NCI-H748 (cell line): ENCODE measurements at regions not wholly inside any gene's neighbourhood (a gene's known extent, or its start where the extent isn't known, plus 50 kb on each side); places are given as distances from the start of the nearest gene placed in this dataset.

Experiments used
- DNase-seq: peaks from one replicate; lab custom pipeline; 2025; ENCODE audit not compliant: unreplicated experiment; lab: John Stamatoyannopoulos, UW

DNA sequence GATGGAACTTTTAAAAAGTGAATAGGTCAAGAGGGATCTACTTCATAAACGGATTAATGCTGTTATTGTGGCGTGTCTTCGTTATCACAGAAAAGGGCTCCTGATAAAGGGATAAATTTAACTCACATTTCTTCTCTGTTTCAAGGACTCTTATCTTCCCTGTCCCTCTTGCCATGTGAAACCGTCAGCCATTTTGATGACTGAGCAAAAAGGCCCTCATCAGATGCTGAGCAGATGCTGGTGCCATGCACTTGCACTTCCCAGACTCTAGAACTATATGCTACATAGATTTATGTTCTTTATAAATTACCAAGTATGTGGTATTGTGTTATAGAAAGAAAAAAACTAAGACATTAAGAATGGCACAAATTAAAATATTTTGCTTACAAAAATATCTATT lies 1011.8 kb upstream of the GBE1 start:
- DNase-seq: no peak

DNA sequence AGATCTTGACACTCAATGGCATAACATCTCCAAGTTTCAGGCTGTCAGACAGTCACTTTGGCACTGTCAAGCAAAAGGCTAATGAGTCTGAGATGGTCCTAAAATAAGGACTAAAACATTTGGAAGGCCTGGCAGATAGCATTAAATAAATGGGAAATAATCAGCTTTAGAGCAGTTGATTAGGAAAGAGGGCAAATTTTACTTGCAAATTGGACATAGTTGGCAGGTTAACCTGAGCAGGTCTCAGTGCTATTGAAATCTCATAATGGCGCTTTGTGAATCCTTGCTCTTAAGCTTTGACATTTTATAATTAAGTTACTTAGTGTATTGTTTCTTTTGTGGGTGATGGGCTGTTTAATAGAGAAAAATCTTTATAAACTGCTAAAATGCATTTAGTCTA lies 1003.1 kb upstream of the GBE1 start:
- DNase-seq: no peak

DNA sequence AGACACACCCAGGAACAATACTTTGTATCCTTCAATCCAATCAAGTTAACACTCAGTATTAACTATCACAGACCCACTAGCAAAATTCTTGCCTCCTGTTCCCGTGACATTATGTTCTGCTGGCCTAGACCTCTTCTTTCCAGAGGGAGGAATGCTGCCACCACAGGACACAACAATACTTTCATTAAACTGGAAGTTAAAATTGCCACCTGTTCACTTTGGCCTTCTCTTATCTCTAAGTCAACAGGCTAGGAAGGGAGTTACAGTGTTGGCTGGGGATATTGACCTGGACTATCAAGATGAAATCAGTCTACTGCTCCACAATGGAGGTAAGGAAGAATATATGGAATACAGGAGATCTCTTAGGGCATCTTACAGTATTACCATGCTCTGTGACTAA lies 1000.4 kb upstream of the GBE1 start:
- DNase-seq: no peak

DNA sequence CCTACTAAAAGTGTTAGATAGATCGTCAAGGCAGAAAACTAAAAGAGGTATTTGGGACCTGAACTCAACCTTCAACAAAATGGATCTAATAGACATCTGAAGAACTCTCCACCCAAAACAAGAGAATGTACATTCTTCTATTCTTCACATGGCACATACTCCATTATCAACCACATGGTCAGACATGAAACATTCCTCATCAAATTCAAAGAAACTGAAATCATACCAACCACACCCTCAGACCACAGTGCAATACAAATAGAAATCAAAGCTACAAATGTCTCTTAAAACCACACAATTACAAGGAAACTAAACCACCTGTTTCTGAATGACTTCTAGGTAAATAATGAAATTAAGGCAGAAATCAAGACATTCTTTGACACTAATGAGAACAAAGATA lies 984.1 kb upstream of the GBE1 start:
- DNase-seq: no peak

DNA sequence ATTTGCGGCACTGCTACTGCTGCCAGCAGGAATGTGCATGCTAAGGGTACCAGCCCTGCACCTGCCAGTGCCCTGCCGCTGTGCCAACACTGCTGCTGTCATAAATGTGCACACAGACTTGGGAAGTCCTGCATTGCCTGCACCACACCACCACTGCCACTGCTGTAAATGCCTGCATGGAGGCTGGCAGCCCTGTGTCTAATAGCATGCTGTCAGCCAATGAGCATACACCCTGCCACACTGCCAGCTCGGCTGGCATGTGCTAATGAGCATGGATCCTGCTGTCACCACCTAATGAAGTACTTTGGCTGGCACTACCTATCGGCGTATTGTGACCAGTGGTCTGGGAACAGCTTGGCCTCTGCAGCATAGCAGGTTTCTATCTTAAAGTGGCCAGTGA lies 981.8 kb upstream of the GBE1 start:
- DNase-seq: no peak

DNA sequence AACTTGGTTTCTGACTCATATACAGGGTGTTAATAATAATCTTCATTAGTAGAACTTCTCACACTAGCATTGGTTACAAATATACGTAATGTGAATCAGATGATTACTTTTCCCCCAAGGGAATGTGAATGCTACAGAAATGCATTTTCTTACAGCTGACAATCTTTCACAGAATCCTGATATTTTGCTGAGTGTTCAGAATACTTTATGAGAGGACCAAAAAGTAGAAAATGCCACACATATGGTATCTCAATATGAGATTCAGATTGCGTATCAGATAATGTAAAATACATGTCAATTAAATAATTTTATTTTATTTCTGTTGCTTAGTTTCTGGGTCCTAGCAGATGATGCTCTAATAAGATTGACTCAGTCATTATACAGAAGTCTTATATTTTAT lies 979.9 kb upstream of the GBE1 start:
- DNase-seq: no peak

DNA sequence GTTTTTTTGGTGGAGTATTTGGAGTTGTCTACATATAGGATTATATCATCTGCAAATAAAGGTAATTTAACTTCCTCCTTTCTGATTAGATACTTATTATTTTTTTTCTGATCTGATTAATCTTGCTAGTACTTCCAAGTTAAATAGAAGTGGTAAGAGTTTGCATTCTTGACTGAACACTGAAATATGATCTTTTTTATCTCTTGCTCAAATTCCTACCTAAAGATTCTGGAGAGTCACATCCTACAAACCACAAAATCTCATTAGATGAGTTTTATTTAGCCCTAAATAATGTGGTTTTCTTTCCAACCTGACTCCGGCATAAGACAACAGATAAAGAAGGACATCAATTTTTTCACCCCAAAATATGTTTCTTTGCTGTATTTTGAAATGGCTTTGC lies 977.9 kb upstream of the GBE1 start:
- no peak for DNase-seq

DNA sequence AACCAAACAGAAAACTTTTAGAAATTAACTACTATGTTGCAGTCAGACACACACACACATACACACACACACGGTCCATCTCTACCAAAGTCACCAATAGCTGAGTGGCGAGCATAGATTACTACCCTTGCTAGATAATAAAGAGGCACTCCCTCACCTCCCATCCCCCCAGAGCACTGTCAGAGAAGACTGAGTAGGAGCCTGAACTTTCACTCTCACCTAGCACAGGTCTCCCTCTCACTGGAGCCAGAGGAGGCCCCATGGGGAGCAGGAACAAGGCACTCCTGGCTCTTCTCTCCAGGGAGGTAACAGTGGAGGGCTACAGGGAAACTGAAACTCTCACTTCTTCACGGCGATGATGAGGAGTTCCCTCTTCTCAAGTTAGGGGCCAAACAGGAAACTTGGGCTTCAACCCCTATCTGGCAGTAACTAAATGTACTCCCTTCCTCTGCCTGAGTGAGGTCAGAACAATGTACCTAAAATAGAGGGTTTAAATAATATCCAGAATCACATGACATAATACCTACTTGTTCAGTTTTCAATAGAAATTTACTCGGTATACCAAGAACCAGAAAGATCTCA lies 975.3 kb upstream of the GBE1 start:
- DNase-seq: no peak

DNA sequence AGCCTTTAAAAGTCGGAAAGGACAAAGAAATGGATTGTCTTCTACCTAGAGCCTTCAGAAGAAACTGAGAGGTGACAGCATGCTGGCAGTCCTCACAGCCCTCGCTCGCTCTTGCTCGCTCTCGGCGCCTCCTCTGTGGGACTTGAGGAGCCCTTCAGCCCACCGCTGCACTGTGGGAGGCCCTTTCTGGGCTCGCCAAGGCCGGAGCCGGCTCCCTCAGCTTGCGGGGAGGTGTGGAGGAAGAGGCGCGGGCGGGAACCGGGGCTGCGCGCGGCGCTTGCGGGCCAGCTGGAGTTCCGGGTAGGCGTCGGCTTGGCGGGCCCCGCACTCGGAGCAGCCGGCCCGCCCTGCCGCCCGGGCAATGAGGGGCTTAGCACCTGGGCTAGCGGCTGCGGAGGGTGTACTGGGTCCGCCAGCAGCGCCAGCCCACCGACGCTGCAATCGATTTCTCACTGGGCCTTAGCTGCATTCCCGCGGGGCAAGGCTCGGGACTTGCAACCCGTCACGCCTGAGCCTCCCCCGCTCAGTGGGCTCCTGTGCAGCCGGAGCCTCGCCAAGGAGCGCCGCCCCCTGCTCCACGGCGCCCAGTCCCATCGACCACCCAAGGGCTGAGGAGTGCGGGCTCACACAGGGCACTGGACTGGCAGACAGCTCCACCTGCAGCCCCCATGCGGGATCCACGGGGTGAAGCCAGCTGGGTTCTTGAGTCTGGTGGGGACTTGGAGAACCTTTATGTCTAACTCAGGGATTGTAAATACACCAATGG lies 953.8 kb upstream of the GBE1 start:
- DNase-seq: no peak

DNA sequence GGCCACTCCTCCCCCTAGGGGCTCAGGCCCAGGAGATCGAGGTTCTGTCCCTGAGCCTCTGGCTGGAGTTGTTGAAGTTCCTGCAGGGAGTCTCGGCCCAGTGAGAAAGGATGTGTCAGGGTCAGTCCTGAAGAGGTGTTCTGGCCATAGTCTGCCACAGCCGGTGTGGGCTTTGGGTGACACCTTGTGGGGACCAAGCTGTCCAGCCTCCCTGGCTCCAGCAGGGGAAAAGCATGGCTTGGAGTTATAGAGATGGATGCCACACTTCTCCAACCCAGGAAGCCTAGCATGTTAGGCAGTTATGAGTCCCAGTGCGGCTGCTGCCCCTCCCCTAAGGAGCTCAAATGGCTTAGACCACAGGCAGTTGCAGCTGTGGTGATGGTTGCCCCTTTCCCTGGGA lies 945.6 kb upstream of the GBE1 start:
- peak; percentile 11 for DNase-seq

DNA sequence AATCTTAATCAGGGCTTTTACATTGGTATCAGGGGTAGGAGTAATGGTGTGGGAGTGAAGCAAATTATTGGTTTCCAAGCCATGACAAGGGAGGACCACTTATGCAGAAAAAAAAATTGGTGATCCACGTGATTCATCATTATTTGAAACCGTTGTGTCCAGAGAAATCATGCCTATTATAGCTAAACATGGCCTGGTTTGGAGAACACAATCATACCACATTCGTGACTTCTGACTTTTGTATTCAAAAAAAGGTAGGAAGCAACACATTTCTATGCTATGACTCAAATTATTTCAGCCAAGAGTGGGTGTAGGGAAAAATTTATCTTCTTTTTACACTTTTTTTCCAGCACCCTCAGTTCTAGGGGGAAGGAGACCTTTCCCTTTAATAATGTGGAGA lies 924.3 kb upstream of the GBE1 start:
- no peak for DNase-seq

DNA sequence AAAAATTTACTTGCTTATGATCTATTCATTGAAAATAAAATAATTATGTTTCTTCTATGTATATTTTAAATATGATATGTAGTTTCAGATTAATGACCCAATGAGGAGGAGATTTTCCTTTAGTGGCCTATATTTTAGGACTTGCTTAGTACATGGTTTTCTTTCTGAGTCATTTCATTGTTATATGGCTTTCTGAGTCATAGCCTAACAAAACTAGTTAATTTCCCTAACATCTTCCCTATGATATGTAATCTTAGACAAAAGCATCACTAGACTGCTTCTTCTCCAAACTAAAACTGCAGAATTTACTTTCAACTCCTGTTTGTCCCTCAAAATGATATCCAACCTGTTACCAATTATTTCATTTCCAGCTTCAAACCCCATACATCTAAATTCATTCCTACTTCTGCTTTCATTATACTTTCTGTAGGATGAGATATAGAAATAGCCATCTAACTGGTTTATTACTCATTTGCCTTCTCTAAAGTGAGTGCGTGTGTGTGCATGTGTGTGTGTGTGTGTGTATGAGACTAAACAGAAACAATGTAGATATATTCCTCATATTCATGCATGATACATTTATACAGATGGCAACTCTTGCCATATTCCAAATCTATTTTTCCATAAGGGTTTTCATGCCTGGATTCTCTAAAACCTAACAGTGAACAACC lies 915.0 kb upstream of the GBE1 start:
- DNase-seq: no peak

DNA sequence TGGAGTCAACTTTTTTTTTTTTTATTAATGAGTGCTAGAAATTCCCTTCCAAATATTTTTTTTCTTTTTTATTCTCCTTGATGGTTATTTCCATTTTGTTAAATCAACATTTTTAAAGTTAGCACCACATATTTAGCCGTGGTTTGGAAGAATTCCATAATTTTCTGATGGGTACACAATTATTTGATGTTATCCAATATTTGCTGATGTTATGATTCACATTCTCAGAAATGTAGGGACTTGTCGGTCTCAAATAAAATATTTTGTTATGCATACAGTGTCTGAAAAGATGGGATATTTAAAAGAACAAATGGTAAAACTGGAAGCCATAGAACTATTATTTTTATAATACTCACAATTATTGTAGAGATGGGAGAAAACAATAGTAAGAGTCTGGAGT lies 911.5 kb upstream of the GBE1 start:
- DNase-seq: no peak

DNA sequence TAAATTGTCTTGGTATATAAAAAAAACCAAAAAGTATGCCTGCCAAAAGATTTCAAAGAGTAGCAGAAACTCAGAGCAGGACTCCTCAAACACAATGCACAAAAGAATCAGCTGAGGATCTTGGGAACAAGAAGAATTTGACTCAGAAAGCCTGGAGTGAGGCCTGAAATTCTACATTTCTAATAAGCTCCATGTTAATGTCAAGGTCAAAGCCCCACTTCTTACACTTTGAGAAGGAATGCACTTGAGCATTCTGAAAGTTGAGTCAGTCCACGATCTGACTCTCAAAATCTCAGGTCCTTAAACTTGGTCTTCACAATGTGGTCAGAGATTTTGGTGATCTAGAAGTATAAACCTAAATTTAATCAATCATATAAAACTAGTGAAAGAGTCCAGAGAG lies 910.0 kb upstream of the GBE1 start:
- no peak for DNase-seq

DNA sequence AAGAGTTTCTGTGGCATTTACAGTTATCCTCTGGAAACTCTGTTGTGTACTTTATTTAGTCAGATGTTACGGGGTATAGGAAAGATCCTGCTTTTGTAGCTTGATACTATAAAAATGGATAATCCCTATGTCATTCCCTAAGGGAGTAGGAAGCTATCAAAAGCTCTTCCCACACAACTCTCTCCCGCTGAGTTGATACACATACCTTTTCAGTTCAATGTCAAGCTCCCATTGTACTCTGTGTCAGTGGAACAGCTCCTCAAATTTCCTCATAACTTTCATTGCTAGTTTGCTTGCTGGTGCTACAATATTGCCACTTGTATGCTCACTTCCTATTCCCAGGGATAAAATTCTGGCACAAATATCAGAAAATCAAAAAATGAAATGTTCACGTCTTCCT lies 893.3 kb upstream of the GBE1 start:
- peak; percentile 87 for DNase-seq

DNA sequence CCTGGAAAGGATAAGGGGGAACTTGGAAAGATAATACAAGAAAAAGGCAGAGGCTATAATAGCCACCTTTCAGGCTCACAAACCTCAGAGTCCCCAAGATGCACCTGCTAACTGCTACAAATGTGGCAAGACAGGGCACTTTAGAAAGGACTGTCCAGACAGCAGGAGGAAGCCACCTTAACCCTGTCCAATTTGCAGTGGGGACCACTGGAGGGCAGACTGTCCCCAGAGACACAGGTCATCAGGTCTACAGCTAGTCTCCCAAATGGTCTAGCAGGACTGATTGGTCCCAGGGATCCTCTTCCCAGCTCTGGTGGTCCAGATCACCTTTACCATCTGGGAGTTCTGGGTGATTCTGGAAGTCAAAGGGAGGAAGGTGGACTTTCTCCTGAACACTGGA lies 882.5 kb upstream of the GBE1 start:
- peak; percentile 57 for DNase-seq

DNA sequence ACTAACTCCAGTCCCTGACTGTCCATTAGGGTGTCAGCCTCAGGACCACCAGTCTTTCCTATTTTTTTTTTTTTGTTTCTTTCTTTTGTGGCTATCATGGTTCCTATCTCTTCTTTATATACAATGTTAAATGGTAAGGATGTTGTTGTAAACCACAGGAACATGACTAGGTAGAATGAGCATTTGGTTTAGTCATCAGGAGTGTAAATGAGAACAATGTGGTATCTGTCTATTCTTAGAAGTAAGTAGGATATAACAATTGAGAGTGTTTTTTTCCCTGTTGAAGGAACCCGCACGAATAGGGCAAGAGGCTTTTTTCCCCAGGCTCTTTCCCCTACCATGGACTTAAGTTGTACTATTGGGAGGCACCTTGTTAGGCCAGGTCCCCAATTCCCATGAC lies 880.3 kb upstream of the GBE1 start:
- no peak for DNase-seq

DNA sequence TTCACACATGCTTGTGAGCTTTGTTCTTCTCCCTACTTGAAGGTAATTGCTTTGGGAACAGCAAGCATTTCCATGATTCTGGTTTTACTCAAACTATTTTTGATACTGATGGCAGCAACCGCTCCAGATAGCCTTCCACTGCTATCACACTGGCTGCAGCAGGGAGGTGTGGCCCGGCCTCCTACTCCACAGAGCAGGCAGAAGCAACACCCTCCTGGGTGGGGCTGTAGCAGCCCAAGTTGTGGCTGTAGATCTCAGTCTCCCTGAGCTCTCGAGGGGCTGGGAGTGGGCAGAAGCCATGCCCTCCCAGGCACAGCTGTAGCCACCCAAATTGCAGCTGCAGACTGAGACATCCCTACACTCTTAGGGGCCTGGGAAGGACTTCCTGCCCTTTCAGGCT lies 878.8 kb upstream of the GBE1 start:
- no peak for DNase-seq

DNA sequence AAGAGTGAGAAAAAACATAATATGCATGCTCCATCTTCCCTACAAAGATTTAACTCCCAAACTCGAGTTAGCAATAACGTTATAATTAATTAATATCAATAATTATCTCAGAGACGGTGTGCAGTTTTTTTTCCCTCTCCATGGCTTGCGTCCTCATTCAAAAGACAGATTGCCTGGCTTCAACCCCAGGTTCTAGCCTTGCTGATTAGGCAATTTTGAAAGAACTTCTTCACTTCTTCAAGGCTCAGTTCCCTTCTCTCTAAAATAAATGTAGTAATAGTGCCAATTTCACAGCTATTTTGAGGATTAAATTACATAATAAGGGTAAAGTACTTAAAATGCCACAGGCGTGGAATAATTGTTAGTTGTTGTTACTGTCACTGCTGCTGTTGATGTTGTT lies 876.1 kb upstream of the GBE1 start:
- DNase-seq: no peak

DNA sequence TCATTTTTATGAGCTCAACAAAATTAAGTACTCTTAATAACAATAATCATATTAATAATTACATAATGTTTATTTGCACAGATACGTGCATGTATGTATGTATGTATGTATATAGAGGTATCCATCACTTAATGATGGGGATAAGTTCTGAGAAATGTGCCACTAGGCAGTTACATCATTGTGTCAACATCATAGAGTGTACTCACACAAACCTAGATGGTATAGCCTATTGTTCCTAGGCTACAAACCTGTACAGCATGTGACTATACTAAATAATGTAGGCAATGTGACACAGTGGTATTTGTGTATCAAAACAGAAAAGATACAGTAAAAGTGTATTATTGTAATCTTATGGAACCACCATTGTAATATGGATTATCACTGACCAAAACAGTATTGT lies 874.7 kb upstream of the GBE1 start:
- peak; percentile 53 for DNase-seq

DNA sequence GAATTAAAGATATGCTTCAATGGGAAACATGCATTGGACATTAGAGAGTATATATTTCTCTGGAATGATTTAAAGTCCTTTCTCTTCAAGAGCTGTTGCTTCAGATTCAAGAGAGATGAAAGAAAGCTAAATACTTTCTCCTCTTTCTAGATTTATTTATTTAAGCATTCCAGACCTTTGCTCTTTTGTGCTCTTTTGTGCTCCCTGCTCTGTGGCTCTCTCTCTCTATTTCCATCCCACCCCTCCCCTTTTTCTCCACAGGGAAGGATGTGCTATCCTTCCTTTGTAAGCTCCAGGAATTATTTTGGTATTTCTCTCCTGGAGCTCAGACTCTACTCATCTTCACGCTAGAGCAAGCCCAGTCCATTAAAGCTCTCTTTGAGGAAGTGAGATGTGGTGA lies 871.9 kb upstream of the GBE1 start:
- DNase-seq: no peak

DNA sequence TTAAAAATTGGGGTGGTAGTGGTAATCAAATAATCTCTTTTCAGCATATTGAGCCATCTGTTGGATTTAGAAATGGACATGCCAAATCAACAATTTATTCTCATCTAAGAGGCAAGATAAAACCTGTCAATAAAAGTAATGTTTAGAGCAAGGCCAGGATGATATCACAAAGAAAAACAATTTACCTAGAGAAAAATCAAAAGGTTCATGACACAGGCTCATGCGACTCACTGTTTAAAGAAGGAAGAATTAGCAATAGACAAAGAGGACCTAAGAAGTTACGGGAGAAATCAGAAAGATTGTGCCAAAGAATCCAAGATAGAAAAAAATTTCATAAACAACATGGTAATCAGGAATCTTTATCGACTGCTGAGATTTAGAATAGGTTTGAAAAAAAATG lies 868.5 kb upstream of the GBE1 start:
- DNase-seq: no peak
